ENCODE measurements at regions not wholly inside any gene's neighbourhood (a gene's known extent, or its start where the extent isn't known, plus 50 kb on each side); places are given as distances from the start of the nearest gene placed in this dataset.

GRCh38 chr4:43471950-43472349 lies 579.4 kb downstream of the GRXCR1 start:
- TF ChIP-seq CTCF (IDR thresholded peaks at IDR 0.05): no peak
- TF ChIP-seq POLR2A (IDR thresholded peaks at IDR 0.05): no peak
- TF ChIP-seq POLR2AphosphoS5 (IDR thresholded peaks at IDR 0.05): no peak
